H1 (cell line): ENCODE measurements at regions not wholly inside any gene's neighbourhood (a gene's known extent, or its start where the extent isn't known, plus 50 kb on each side); places are given as distances from the start of the nearest gene placed in this dataset.

Source experiments
- CTCF ChIA-PET: fragments of 300-600 bp; sonication (Branson Sonifier 250); formaldehyde crosslinking; loops from one replicate; lab custom pipeline; 2021; ENCODE audit not compliant: partially characterized antibody; lab: Charles Lee
- POLR2A ChIA-PET: fragments of 300-600 bp; sonication (Branson Sonifier 250); formaldehyde crosslinking; loops from one replicate; lab custom pipeline; 2021; ENCODE audit warnings: inconsistent platforms; ENCODE audit not compliant: partially characterized antibody; lab: Charles Lee
- DNase-seq, 2 experiments: peaks; one replicate each; pipeline versions ENCODE4 v3.0.0 to v3.0.0-alpha.2; 2010 to 2022; ENCODE audit warnings: low spot score in 2 of 2, low read depth in 1 of 2, mixed read lengths in 1 of 2
- FAIRE-seq: peaks from 2 replicates; lab custom pipeline; 2011; peaks lifted over from hg19 to GRCh38; lab: Jason Lieb, UNC
- H2AFZ ChIP-seq: 2 replicates; pipeline ENCODE4 v1.8.1; 2012; ENCODE audit warnings: low read length, inconsistent platforms
- H2AK5ac ChIP-seq: 2 replicates; pipeline ENCODE4 v1.6.1; 2013; ENCODE audit warnings: low read depth, low read length
- H2BK120ac ChIP-seq: replicated peaks from 2 replicates; pipeline ENCODE3; 2013; ENCODE audit warnings: low read depth, low read length, inconsistent platforms
- H2BK12ac ChIP-seq: 2 replicates; pipeline ENCODE4 v1.6.1; 2013; ENCODE audit warnings: low read depth, low read length
- H2BK15ac ChIP-seq: 2 replicates; pipeline ENCODE4 v1.6.1; 2013; ENCODE audit warnings: low read length
- H2BK20ac ChIP-seq: 2 replicates; pipeline ENCODE4 v1.6.1; 2013; ENCODE audit warnings: low read length
- H2BK5ac ChIP-seq: 2 replicates; pipeline ENCODE4 v1.6.1; 2013; ENCODE audit warnings: low read depth, low read length
- H3K14ac ChIP-seq: 2 replicates; pipeline ENCODE4 v1.6.1; 2013; ENCODE audit warnings: inconsistent platforms; ENCODE audit not compliant: insufficient read length
- H3K18ac ChIP-seq: 2 replicates; pipeline ENCODE4 v1.6.1; 2013; ENCODE audit warnings: low read length; ENCODE audit errors: extremely low read depth
- H3K23ac ChIP-seq: 2 replicates; pipeline ENCODE4 v1.6.1; 2013; ENCODE audit warnings: inconsistent platforms; ENCODE audit not compliant: insufficient read length
- H3K23me2 ChIP-seq: 2 replicates; pipeline ENCODE4 v1.6.1; 2013; ENCODE audit warnings: low read depth, low read length
- H3K27ac ChIP-seq: 2 replicates; pipeline ENCODE4 v1.6.1; 2011; ENCODE audit warnings: low read depth, low read length, inconsistent platforms
- H3K27me3 ChIP-seq, 4 experiments: replicated peaks in 1 of 4; 1 replicate in 1 of 4; 2 replicates in 3 of 4; pipeline versions ENCODE4 v1.6.1 to v1.8.1; 2011 to 2013; ENCODE audit warnings: low read length in 3 of 4, mild to moderate bottlenecking in 3 of 4, inconsistent platforms in 2 of 4, mixed read lengths in 2 of 4, moderate library complexity in 1 of 4; ENCODE audit not compliant: control insufficient read depth in 3 of 4, insufficient read depth in 3 of 4; ENCODE audit errors: extremely low read depth in 1 of 4
- H3K36me3 ChIP-seq, 4 experiments: 2 replicates each; pipeline versions ENCODE4 v1.6.1 to v1.8.1; 2011 to 2013; ENCODE audit warnings: mild to moderate bottlenecking in 4 of 4, low read length in 3 of 4, moderate library complexity in 2 of 4, control low read depth in 1 of 4, inconsistent platforms in 1 of 4; ENCODE audit not compliant: insufficient read depth in 4 of 4, control insufficient read depth in 2 of 4
- H3K4ac ChIP-seq: replicated peaks from 2 replicates; pipeline ENCODE3; 2013; ENCODE audit warnings: low read length, low read depth, mixed read lengths, inconsistent platforms; ENCODE audit not compliant: insufficient read length
- H3K4me1 ChIP-seq, 4 experiments: replicated peaks in 1 of 4; 1 replicate in 1 of 4; 2 replicates in 3 of 4; pipeline versions ENCODE4 v1.6.1 to v1.8.1; 2011 to 2013; ENCODE audit warnings: low read length in 3 of 4, inconsistent platforms in 2 of 4, mixed read lengths in 1 of 4; ENCODE audit not compliant: insufficient read depth in 4 of 4, control insufficient read depth in 3 of 4
- H3K4me2 ChIP-seq, 2 experiments: 2 replicates each; pipeline versions ENCODE4 v1.6.1 to v1.8.1; 2011 to 2013; ENCODE audit warnings: low read depth in 2 of 2, low read length in 2 of 2, control low read depth in 1 of 2, inconsistent platforms in 1 of 2, mild to moderate bottlenecking in 1 of 2; ENCODE audit not compliant: insufficient read depth in 1 of 2
- H3K4me3 ChIP-seq, 4 experiments: fragments of 200-600, 300-600 bp in 1 of 4; sonication (generic), shearing (Covaris generic), sonication (Bioruptor Twin) in 1 of 4; 2 replicates each; pipeline versions ENCODE4 v1.5.1 to v1.8.1; 2011 to 2016; ENCODE audit warnings: low read length in 4 of 4, low read depth in 3 of 4, control low read depth in 2 of 4, inconsistent platforms in 2 of 4, mild to moderate bottlenecking in 2 of 4, mixed read lengths in 1 of 4, moderate library complexity in 1 of 4; ENCODE audit not compliant: insufficient read depth in 2 of 4; ENCODE audit errors: extremely low read depth in 1 of 4
- H3K56ac ChIP-seq: replicated peaks from 2 replicates; pipeline ENCODE3; 2013; ENCODE audit warnings: low read depth, mild to moderate bottlenecking, mixed read lengths, low read length, inconsistent platforms; ENCODE audit not compliant: insufficient read length
- H3K79me1 ChIP-seq: 2 replicates; pipeline ENCODE4 v1.6.1; 2013; ENCODE audit warnings: low read depth, low read length, control low read depth
- H3K79me2 ChIP-seq, 2 experiments: 2 replicates each; pipeline versions ENCODE4 v1.6.1 to v1.8.1; 2012 to 2013; ENCODE audit warnings: low read length in 2 of 2, mild to moderate bottlenecking in 2 of 2, inconsistent platforms in 1 of 2; ENCODE audit not compliant: insufficient read depth in 2 of 2, control insufficient read depth in 1 of 2
- H3K9ac ChIP-seq, 4 experiments: replicated peaks in 1 of 4; 1 replicate in 1 of 4; 2 replicates in 3 of 4; pipeline versions ENCODE4 v1.6.1 to v1.8.1; 2011 to 2013; ENCODE audit warnings: low read depth in 3 of 4, low read length in 3 of 4, control low read depth in 2 of 4, mild to moderate bottlenecking in 2 of 4, moderate library complexity in 2 of 4, inconsistent platforms in 1 of 4; ENCODE audit errors: extremely low read depth in 1 of 4
- H3K9me3 ChIP-seq, 2 experiments: 2 replicates each; pipeline versions ENCODE4 v1.6.1 to v1.8.1; 2012 to 2013; ENCODE audit warnings: mild to moderate bottlenecking in 2 of 2, moderate library complexity in 2 of 2, control low read depth in 1 of 2, inconsistent platforms in 1 of 2, low read depth in 1 of 2, low read length in 1 of 2, mixed read lengths in 1 of 2; ENCODE audit not compliant: insufficient read depth in 2 of 2
- H4K20me1 ChIP-seq, 2 experiments: replicated peaks in 1 of 2; 2 replicates each; pipeline versions ENCODE3 to v1.8.1; 2011 to 2013; ENCODE audit warnings: inconsistent platforms in 2 of 2, low read length in 2 of 2, mild to moderate bottlenecking in 1 of 2; ENCODE audit not compliant: insufficient read depth in 2 of 2, control insufficient read depth in 1 of 2
- H4K5ac ChIP-seq: 2 replicates; pipeline ENCODE4 v1.6.1; 2013; ENCODE audit warnings: low read length, low read depth, mixed read lengths, inconsistent platforms; ENCODE audit not compliant: insufficient read length
- H4K8ac ChIP-seq: 2 replicates; pipeline ENCODE4 v1.8.0; 2013; ENCODE audit warnings: mild to moderate bottlenecking, moderate library complexity, low read length, inconsistent platforms; ENCODE audit not compliant: insufficient read depth; ENCODE audit errors: extremely low read depth
- H4K91ac ChIP-seq: replicated peaks from 2 replicates; pipeline ENCODE3; 2013; ENCODE audit warnings: low read length, mixed read lengths, inconsistent platforms; ENCODE audit not compliant: insufficient read length
- ASH2L ChIP-seq: fragments of 200-600, 300-600 bp; sonication (generic); IDR thresholded peaks from one replicate; pipeline ENCODE4 v1.7.1; 2017; ENCODE audit warnings: low read length
- ATF3 ChIP-seq: IDR thresholded peaks from 2 replicates; pipeline ENCODE4 v1.6.1; 2011; ENCODE audit warnings: low read depth, mild to moderate bottlenecking, low read length; ENCODE audit not compliant: insufficient read depth
- CEBPB ChIP-seq: IDR thresholded peaks from 2 replicates; pipeline ENCODE4 v1.6.1; 2012; ENCODE audit warnings: low read depth, low read length
- E2F6 ChIP-seq: IDR thresholded peaks from 2 replicates; pipeline ENCODE4 v1.6.1; 2012; ENCODE audit warnings: inconsistent platforms
- FOSL1 ChIP-seq: IDR thresholded peaks from 2 replicates; pipeline ENCODE4 v1.6.1; 2011; ENCODE audit warnings: mild to moderate bottlenecking, low read depth, low read length, moderate library complexity; ENCODE audit not compliant: insufficient read depth
- GTF2F1 ChIP-seq: IDR thresholded peaks from 2 replicates; pipeline ENCODE4 v1.6.1; 2012; ENCODE audit warnings: low read depth, low read length, improper control_type of control experiment, borderline replicate concordance
- JUN ChIP-seq: IDR thresholded peaks from 2 replicates; pipeline ENCODE4 v1.6.1; 2011; ENCODE audit warnings: low read depth, mild to moderate bottlenecking, improper control_type of control experiment, low read length
- KDM4A ChIP-seq: IDR thresholded peaks from one replicate; pipeline ENCODE4 v1.7.1; 2012; ENCODE audit warnings: low read depth, mild to moderate bottlenecking, moderate library complexity, low read length, inconsistent platforms; ENCODE audit not compliant: severe bottlenecking
- POLR2AphosphoS5 ChIP-seq: IDR thresholded peaks from 2 replicates; pipeline ENCODE4 v1.6.1; 2011; ENCODE audit warnings: low read depth, low read length
- SP2 ChIP-seq: IDR thresholded peaks from 2 replicates; pipeline ENCODE4 v1.6.1; 2012; ENCODE audit warnings: mild to moderate bottlenecking, low read length, inconsistent platforms
- TEAD4 ChIP-seq: IDR thresholded peaks from 2 replicates; pipeline ENCODE4 v1.6.1; 2012; ENCODE audit warnings: low read depth, low read length, inconsistent platforms, mixed read lengths
- WGBS, 2 experiments: shearing (Covaris generic) in 1 of 2; methylation state at CpG; one replicate each; pipeline versions ENCODE4 v1.1.6 to v1.1.7; 2013 to 2015; ENCODE audit warnings: low lambda C conversion rate in 2 of 2, mixed read lengths in 2 of 2, inconsistent platforms in 1 of 2, low coverage in 1 of 2, missing lambda C conversion rate in 1 of 2; ENCODE audit not compliant: insufficient replicate concordance in 2 of 2, insufficient coverage in 1 of 2, insufficient read length in 1 of 2; ENCODE audit errors: extremely low coverage in 1 of 2, missing lambda C conversion rate in 1 of 2; 5-methylcytosine and 5-hydroxymethylcytosine counted together

- Histone ChIP-seq H2AK5ac (no peak overlapping the region), H3K4me3 (no peak overlapping the region), H2BK120ac (no peak overlapping the region), H3K14ac (no peak overlapping the region), H3K56ac (no peak overlapping the region), H3K23ac (no peak overlapping the region), H4K8ac (no peak overlapping the region), H3K9me3 (no peaks in the 10 kb centered on the region; a peak in 1 of 4 replicates), H2BK5ac (no peak overlapping the region), H3K9ac (no peak overlapping the region), H4K20me1 (no peaks in the 10 kb centered on the region), H3K27ac (no peak overlapping the region), H4K91ac (no peak overlapping the region), H2BK20ac (no peak overlapping the region), H3K4ac (no peak overlapping the region), H2BK15ac (peak overlapping the region; percentile 22; the same call in 1 of the 2 replicates), H3K79me1 (no peaks in the 10 kb centered on the region), H3K18ac (no peak overlapping the region), H3K79me2 (no peaks in the 10 kb centered on the region), H2AFZ (no peak overlapping the region), H2BK12ac (no peak overlapping the region), H4K5ac (no peak overlapping the region), H3K4me2 (no peak overlapping the region), H3K27me3 (no peaks in the 10 kb centered on the region), H3K4me1 (no peaks in the 10 kb centered on the region), H3K23me2 (no peaks in the 10 kb centered on the region), H3K36me3 (no peaks in the 10 kb centered on the region)
- 86% methylated on average over 7 of the region's 7 CpGs; no CpG with 5 or more reads in 1 of the 2 experiments for WGBS, 2 experiments
- DNase-seq = no peak
- POLR2A ChIA-PET = interaction anchor here (1.9 kb wide), 1 partner anchor 131 kb away, joined by 5 read pairs; the partner anchor contains the start of gene EGLN3
- CTCF ChIA-PET = interaction anchor here (1.1 to 2.9 kb wide), 4 partner anchors 17 to 242 kb away, joined by 3 to 9 read pairs (median 6); no protein-coding TSS in a partner anchor
- FAIRE-seq = no peak
- no peak for TF ChIP-seq POLR2AphosphoS5
- TF ChIP-seq SP2 = no peak
- TF ChIP-seq GTF2F1 = no peak
- TF ChIP-seq FOSL1 = no peak
- no peak for TF ChIP-seq TEAD4
- TF ChIP-seq E2F6 = no peak
- no peak for TF ChIP-seq JUN
- no peak for TF ChIP-seq CEBPB
- no peak for TF ChIP-seq ATF3
- no peak for TF ChIP-seq ASH2L
- TF ChIP-seq KDM4A = no peak
Measured at GRCh38 chr14:34081101-34081575, 130.3 kb upstream of the EGLN3 start.
